ENCODE measurements at regions not wholly inside any gene's neighbourhood (a gene's known extent, or its start where the extent isn't known, plus 50 kb on each side); places are given as distances from the start of the nearest gene placed in this dataset.

DNA sequence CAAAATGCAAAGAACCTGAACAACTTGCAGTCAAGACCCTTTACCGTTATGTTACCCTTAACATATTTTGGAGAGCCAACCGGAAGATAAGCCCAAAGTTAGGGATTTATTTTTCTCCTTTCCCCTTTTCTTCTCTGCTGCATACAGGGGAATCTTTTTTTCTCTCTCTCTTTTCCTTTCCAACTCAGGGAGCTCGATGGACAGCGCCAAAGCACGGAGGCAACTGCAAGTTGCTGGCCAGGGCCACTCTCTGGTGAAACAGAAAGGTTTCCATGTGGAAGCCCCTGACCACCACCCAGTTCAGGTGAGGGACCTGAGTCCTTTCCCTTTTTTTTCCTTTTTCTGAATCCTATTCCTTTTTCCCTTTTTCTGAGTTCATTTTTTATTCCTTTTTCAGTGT, 98.8 kb upstream of the COX10 start:
- ATAC-seq (no peak), DNase-seq (ENCODE audit: low read depth, low spot score) (no peak)
- Histone ChIP-seq H3K27me3 (ENCODE audit: control insufficient read depth, insufficient read depth, low read length) (no peaks in the 10 kb centered on the region), H3K4me1 (ENCODE audit: control insufficient read depth, insufficient read depth, low read length) (no peaks in the 10 kb centered on the region), H3K9me3 (ENCODE audit: control insufficient read depth, insufficient read depth, low read depth, low read length) (no peaks in the 10 kb centered on the region), H3K4me3 (ENCODE audit: low read depth in 2 of 2, low read length in 2 of 2) (peak overlapping the region in 1 of 2 experiments; percentile 26; a peak in 1 of 4 replicates), H3K27ac (ENCODE audit: low read length) (no peak overlapping the region), H3K36me3 (ENCODE audit: control insufficient read depth, insufficient read depth, low read length) (no peaks in the 10 kb centered on the region)
- intact Hi-C loops (cut with micrococcal nuclease; ENCODE audit: unreplicated experiment) (no loop called here), in situ Hi-C loops (cut with HindIII; ENCODE audit: low pct_unique_long_range_greater_than_20kb, low sequenced_read_pairs) (no loop called here)
- no TSS peak for BruUV-seq (replicated peaks)
- CTCF ChIA-PET: no interaction called here
- POLR2A ChIA-PET: no interaction called here
- no peak for TF ChIP-seq POLR2AphosphoS5 (IDR thresholded peaks at IDR 0.05; ENCODE audit: low read depth, low read length)

DNA sequence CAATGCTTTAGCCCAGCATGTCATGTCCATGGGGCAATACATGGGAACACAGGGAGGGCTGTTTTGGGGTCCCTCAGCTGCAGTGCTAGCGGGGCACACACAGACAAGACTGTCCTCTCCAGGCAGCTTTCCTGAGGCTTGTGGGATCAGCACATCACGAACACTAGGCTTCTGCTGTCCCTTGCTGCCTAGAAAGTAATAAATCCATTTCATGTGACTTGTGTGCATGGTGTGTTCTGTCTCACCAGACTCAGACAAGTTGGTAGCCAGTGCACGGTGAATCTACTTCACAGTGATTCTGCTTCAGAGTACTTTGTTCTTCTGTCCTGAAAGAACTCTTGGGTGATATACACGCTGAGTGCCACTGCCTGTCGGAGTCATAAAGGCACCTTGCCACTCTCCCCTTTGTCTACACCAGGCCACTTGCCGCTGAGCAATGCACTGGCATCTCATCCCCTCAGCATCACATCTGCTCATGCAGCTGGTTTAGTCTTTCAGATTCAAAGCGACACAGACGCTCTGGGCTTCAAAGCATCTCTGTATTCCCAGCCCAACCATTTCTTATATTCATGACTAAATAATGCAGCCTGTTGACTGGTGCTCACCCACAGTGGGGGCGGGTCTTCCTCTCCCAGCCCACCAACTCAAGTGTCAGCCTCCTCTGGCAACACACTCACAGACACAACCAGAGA, 95.2 kb upstream of the COX10 start:
- H3K27me3 ChIP-seq (ENCODE audit: control insufficient read depth, insufficient read depth, low read length): no peaks in the 10 kb centered on the region
- POLR2A ChIA-PET: no interaction called here
- in situ Hi-C loops (cut with HindIII; ENCODE audit: low pct_unique_long_range_greater_than_20kb, low sequenced_read_pairs) (no loop called here), intact Hi-C loops (cut with micrococcal nuclease; ENCODE audit: unreplicated experiment) (no loop called here)
- no peak overlapping the region for H3K4me3 ChIP-seq (ENCODE audit: low read depth in 2 of 2, low read length in 2 of 2)
- H3K4me1 ChIP-seq (ENCODE audit: control insufficient read depth, insufficient read depth, low read length): no peaks in the 10 kb centered on the region
- CTCF ChIA-PET: no interaction called here
- no peak for ATAC-seq
- no peak overlapping the region for H3K27ac ChIP-seq (ENCODE audit: low read length)
- no peaks in the 10 kb centered on the region for H3K9me3 ChIP-seq (ENCODE audit: control insufficient read depth, insufficient read depth, low read depth, low read length)
- TF ChIP-seq TCF7L2 (IDR thresholded peaks at IDR 0.05; ENCODE audit: low read depth, low read length) (no peak), SIN3A (IDR thresholded peaks at IDR 0.05; ENCODE audit: borderline replicate concordance, insufficient read depth, low read depth, low read length) (no peak), POLR2AphosphoS5 (IDR thresholded peaks at IDR 0.05; ENCODE audit: low read depth, low read length) (no peak)
- TF ChIP-seq, protein P1, sequence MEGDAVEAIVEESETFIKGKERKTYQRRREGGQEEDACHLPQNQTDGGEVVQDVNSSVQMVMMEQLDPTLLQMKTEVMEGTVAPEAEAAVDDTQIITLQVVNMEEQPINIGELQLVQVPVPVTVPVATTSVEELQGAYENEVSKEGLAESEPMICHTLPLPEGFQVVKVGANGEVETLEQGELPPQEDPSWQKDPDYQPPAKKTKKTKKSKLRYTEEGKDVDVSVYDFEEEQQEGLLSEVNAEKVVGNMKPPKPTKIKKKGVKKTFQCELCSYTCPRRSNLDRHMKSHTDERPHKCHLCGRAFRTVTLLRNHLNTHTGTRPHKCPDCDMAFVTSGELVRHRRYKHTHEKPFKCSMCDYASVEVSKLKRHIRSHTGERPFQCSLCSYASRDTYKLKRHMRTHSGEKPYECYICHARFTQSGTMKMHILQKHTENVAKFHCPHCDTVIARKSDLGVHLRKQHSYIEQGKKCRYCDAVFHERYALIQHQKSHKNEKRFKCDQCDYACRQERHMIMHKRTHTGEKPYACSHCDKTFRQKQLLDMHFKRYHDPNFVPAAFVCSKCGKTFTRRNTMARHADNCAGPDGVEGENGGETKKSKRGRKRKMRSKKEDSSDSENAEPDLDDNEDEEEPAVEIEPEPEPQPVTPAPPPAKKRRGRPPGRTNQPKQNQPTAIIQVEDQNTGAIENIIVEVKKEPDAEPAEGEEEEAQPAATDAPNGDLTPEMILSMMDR (IDR thresholded peaks at IDR 0.05): no peak
- TF ChIP-seq, protein P2, sequence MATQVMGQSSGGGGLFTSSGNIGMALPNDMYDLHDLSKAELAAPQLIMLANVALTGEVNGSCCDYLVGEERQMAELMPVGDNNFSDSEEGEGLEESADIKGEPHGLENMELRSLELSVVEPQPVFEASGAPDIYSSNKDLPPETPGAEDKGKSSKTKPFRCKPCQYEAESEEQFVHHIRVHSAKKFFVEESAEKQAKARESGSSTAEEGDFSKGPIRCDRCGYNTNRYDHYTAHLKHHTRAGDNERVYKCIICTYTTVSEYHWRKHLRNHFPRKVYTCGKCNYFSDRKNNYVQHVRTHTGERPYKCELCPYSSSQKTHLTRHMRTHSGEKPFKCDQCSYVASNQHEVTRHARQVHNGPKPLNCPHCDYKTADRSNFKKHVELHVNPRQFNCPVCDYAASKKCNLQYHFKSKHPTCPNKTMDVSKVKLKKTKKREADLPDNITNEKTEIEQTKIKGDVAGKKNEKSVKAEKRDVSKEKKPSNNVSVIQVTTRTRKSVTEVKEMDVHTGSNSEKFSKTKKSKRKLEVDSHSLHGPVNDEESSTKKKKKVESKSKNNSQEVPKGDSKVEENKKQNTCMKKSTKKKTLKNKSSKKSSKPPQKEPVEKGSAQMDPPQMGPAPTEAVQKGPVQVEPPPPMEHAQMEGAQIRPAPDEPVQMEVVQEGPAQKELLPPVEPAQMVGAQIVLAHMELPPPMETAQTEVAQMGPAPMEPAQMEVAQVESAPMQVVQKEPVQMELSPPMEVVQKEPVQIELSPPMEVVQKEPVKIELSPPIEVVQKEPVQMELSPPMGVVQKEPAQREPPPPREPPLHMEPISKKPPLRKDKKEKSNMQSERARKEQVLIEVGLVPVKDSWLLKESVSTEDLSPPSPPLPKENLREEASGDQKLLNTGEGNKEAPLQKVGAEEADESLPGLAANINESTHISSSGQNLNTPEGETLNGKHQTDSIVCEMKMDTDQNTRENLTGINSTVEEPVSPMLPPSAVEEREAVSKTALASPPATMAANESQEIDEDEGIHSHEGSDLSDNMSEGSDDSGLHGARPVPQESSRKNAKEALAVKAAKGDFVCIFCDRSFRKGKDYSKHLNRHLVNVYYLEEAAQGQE (IDR thresholded peaks at IDR 0.05; ENCODE audit: insufficient read depth in 1 of 2, low read depth in 2 of 2, low read length in 1 of 2): no peak
- no peak for DNase-seq (ENCODE audit: low read depth, low spot score)
- BruUV-seq (replicated peaks): no TSS peak
- no peaks in the 10 kb centered on the region for H3K36me3 ChIP-seq (ENCODE audit: control insufficient read depth, insufficient read depth, low read length)

DNA sequence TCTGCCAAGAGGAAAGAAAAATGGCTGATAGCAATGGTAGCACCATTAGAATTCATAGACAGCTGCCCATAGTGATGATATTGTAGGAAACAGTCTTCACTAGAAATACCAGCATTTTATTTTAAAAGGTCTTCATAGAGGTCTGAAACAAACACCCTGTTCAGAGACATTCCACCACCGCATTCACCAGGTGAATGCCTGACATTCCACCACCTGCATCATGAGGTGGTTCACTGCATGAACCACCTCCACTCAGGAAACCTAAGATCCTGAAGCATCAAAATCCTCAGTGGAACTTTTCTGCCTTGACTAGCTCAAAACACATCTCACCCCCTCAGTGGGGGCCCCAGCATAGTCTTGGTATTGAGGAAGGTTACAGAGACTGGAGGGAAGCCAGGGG, 91.5 kb upstream of the COX10 start:
- no TSS peak for BruUV-seq (replicated peaks)
- intact Hi-C loops (cut with micrococcal nuclease; ENCODE audit: unreplicated experiment): no loop called here
- no peaks in the 10 kb centered on the region for H3K4me1 ChIP-seq (ENCODE audit: control insufficient read depth, insufficient read depth, low read length)
- no peak for ATAC-seq
- H3K9me3 ChIP-seq (ENCODE audit: control insufficient read depth, insufficient read depth, low read depth, low read length): no peaks in the 10 kb centered on the region
- no peak for DNase-seq (ENCODE audit: low read depth, low spot score)
- no peak overlapping the region for H3K27ac ChIP-seq (ENCODE audit: low read length)
- no peaks in the 10 kb centered on the region for H3K27me3 ChIP-seq (ENCODE audit: control insufficient read depth, insufficient read depth, low read length)
- in situ Hi-C loops (cut with HindIII; ENCODE audit: low pct_unique_long_range_greater_than_20kb, low sequenced_read_pairs): no loop called here
- ChIA-PET POLR2A (no interaction called here), CTCF (no interaction called here)
- H3K4me3 ChIP-seq (ENCODE audit: low read depth in 2 of 2, low read length in 2 of 2): no peak overlapping the region
- H3K36me3 ChIP-seq (ENCODE audit: control insufficient read depth, insufficient read depth, low read length): no peaks in the 10 kb centered on the region
- TF ChIP-seq TCF7L2 (IDR thresholded peaks at IDR 0.05; ENCODE audit: low read depth, low read length) (no peak), POLR2AphosphoS5 (IDR thresholded peaks at IDR 0.05; ENCODE audit: low read depth, low read length) (no peak), SIN3A (IDR thresholded peaks at IDR 0.05; ENCODE audit: borderline replicate concordance, insufficient read depth, low read depth, low read length) (no peak)
- TF ChIP-seq, protein P2 (IDR thresholded peaks at IDR 0.05; ENCODE audit: insufficient read depth in 1 of 2, low read depth in 2 of 2, low read length in 1 of 2): no peak
- TF ChIP-seq, protein P1 (IDR thresholded peaks at IDR 0.05): no peak
